Neuronal stem cell (in vitro differentiated cells): ENCODE measurements at regions not wholly inside any gene's neighbourhood (a gene's known extent, or its start where the extent isn't known, plus 50 kb on each side); places are given as distances from the start of the nearest gene placed in this dataset.

ENCODE experiments used
- DNase-seq: peaks from one replicate; pipeline ENCODE4 v3.0.0-alpha.2; 2013; ENCODE audit warnings: low spot score
- H2AFZ ChIP-seq: one replicate; pipeline ENCODE4 v1.6.1; 2013; ENCODE audit warnings: mild to moderate bottlenecking, low read length, inconsistent platforms
- H2AK5ac ChIP-seq: 2 replicates; pipeline ENCODE4 v1.6.1; 2013; ENCODE audit warnings: low read depth, mild to moderate bottlenecking, inconsistent platforms, low read length, moderate library complexity, mixed read lengths
- H2BK120ac ChIP-seq: 2 replicates; pipeline ENCODE4 v1.6.1; 2013; ENCODE audit warnings: low read depth, mild to moderate bottlenecking, inconsistent platforms, low read length, moderate library complexity, mixed read lengths
- H2BK12ac ChIP-seq: one replicate; pipeline ENCODE4 v1.6.1; 2013; ENCODE audit warnings: low read length, inconsistent platforms
- H2BK15ac ChIP-seq: 2 replicates; pipeline ENCODE4 v1.6.1; 2013; ENCODE audit warnings: mild to moderate bottlenecking, low read length, inconsistent platforms, mixed read lengths
- H2BK5ac ChIP-seq: one replicate; pipeline ENCODE4 v1.6.1; 2013; ENCODE audit warnings: inconsistent platforms, mild to moderate bottlenecking, low read length, moderate library complexity
- H3K14ac ChIP-seq: one replicate; pipeline ENCODE4 v1.6.1; 2013; ENCODE audit warnings: low read length, inconsistent platforms
- H3K18ac ChIP-seq: 2 replicates; pipeline ENCODE4 v1.6.1; 2013; ENCODE audit warnings: low read length, inconsistent platforms
- H3K23ac ChIP-seq: 2 replicates; pipeline ENCODE4 v1.6.1; 2013; ENCODE audit warnings: low read depth, mild to moderate bottlenecking, mixed read lengths, low read length, inconsistent platforms; ENCODE audit not compliant: poor library complexity
- H3K27ac ChIP-seq: replicated peaks from 3 replicates; pipeline ENCODE4 v1.5.1; 2013; ENCODE audit warnings: low read length, inconsistent platforms
- H3K27me3 ChIP-seq, 3 experiments: 2 replicates each; pipeline ENCODE4 v1.6.1; 2013; ENCODE audit warnings: low read length in 3 of 3, mild to moderate bottlenecking in 2 of 3, inconsistent platforms in 1 of 3, low read depth in 1 of 3, mixed read lengths in 1 of 3, moderate library complexity in 1 of 3; ENCODE audit not compliant: control insufficient read depth in 3 of 3, insufficient read depth in 3 of 3
- H3K36me3 ChIP-seq, 2 donors: replicated peaks in 1 of 2; 2 replicates each; pipeline ENCODE4 v1.6.1; 2013; ENCODE audit warnings: low read length in 2 of 2; ENCODE audit not compliant: control insufficient read depth in 2 of 2, insufficient read depth in 2 of 2
- H3K4ac ChIP-seq: 2 replicates; pipeline ENCODE4 v1.6.1; 2013; ENCODE audit warnings: inconsistent platforms, mild to moderate bottlenecking, low read length, moderate library complexity
- H3K4me1 ChIP-seq, 2 donors: 1 replicate in 1 of 2; 2 replicates in 1 of 2; pipeline ENCODE4 v1.6.1; 2013; ENCODE audit warnings: low read length in 2 of 2, low read depth in 1 of 2; ENCODE audit not compliant: control insufficient read depth in 2 of 2, insufficient read depth in 1 of 2
- H3K4me2 ChIP-seq: one replicate; pipeline ENCODE4 v1.6.1; 2013; ENCODE audit warnings: mild to moderate bottlenecking, low read length, inconsistent platforms; ENCODE audit not compliant: insufficient read depth, poor library complexity, severe bottlenecking
- H3K4me3 ChIP-seq, 2 donors: 2 replicates each; pipeline ENCODE4 v1.5.1; 2013; ENCODE audit warnings: low read length in 2 of 2, mild to moderate bottlenecking in 2 of 2, inconsistent platforms in 1 of 2, moderate library complexity in 1 of 2
- H3K79me1 ChIP-seq: one replicate; pipeline ENCODE4 v1.6.1; 2013; ENCODE audit warnings: low read depth, mild to moderate bottlenecking, inconsistent platforms, low read length, moderate library complexity
- H3K9ac ChIP-seq: one replicate; pipeline ENCODE4 v1.6.1; 2013; ENCODE audit warnings: mild to moderate bottlenecking, low read depth, low read length, inconsistent platforms; ENCODE audit not compliant: poor library complexity
- H3K9me3 ChIP-seq, 2 donors: replicated peaks in 1 of 2; 2 replicates each; pipeline versions ENCODE3 to v1.6.1; 2013; ENCODE audit warnings: low read length in 2 of 2, mild to moderate bottlenecking in 2 of 2, inconsistent platforms in 1 of 2, low read depth in 1 of 2, mixed read lengths in 1 of 2, moderate library complexity in 1 of 2; ENCODE audit not compliant: control insufficient read depth in 2 of 2, insufficient read depth in 1 of 2
- H4K8ac ChIP-seq: one replicate; pipeline ENCODE4 v1.6.1; 2013; ENCODE audit warnings: low read depth, mild to moderate bottlenecking, inconsistent platforms, low read length, moderate library complexity
- H4K91ac ChIP-seq: one replicate; pipeline ENCODE4 v1.6.1; 2013; ENCODE audit warnings: low read length, low read depth, mild to moderate bottlenecking, inconsistent platforms; ENCODE audit not compliant: poor library complexity
- WGBS, 2 donors: extraction: QIAGEN DNeasy Blood & Tissue Kit; methylation state at CpG; one replicate each; pipeline ENCODE4 v1.1.7; 2013; ENCODE audit warnings: missing lambda C conversion rate in 2 of 2, mixed read lengths in 1 of 2; ENCODE audit not compliant: insufficient read length in 2 of 2, insufficient replicate concordance in 1 of 2; ENCODE audit errors: extremely low coverage in 2 of 2; 5-methylcytosine and 5-hydroxymethylcytosine counted together

DNA sequence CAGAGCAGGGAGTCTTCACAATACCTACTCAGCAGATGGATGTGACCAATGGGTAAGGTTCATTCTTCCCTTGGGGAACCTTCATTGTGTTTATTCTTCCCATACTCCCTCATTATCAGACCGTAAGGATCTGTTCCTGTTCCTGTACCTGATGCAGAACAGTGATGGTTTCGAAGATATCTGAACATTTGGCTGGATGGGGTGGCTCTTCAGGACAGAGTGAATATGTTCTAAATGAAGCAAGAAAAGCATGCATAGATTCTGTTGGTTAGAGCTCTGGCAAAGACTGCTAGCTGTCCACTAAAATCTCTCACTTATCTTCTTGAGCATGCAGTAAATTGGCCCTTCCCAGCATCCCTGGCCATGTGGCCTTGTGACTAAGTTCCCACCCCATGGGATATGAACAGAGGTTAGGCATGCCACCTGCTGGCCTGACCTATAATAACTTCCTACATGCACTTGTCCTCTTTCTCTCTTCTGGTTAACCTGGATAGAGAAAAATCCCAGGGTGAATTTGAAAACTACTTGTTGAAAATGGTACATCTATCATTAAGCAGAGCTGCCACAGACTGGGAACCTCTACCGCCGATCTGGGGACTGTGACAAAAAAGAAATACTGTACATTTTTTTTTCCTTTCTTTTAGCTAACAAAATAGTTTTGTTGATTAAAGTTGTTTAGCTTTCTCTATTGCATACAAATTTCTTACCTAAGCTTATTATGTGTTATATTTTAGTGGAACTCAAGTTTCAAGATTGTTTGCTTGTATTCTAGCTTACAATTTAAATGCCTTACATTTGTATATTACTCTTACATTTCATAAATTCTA is 60.0 kb upstream of the BANK1 start:
- no peak overlapping the region for H3K27ac ChIP-seq
- no peaks in the 10 kb centered on the region for H3K36me3 ChIP-seq
- H2AK5ac ChIP-seq = no peak overlapping the region
- peak; percentile 24 for DNase-seq
- H3K18ac ChIP-seq = no peak overlapping the region
- no peak overlapping the region for H3K4ac ChIP-seq
- no peak overlapping the region for H2AFZ ChIP-seq
- no peak overlapping the region for H4K91ac ChIP-seq
- H2BK120ac ChIP-seq = no peak overlapping the region
- no peaks in the 10 kb centered on the region for H3K79me1 ChIP-seq
- H3K9me3 ChIP-seq = no peaks in the 10 kb centered on the region
- no peaks in the 10 kb centered on the region for H3K27me3 ChIP-seq
- no peak overlapping the region for H3K4me3 ChIP-seq
- no peak overlapping the region for H4K8ac ChIP-seq
- H2BK15ac ChIP-seq = no peak overlapping the region
- H3K4me2 ChIP-seq = no peak overlapping the region
- no peak overlapping the region for H2BK5ac ChIP-seq
- H2BK12ac ChIP-seq = no peak overlapping the region
- H3K9ac ChIP-seq = no peak overlapping the region
- no peak overlapping the region for H3K14ac ChIP-seq
- WGBS, 2 donors = no CpG with 5 or more reads among the region's 4 CpGs
- H3K4me1 ChIP-seq = no peaks in the 10 kb centered on the region
- no peak overlapping the region for H3K23ac ChIP-seq

GRCh38 chr4:101727238-101727637 is 63.3 kb upstream of the BANK1 start:
- Histone ChIP-seq H4K8ac (no peak overlapping the region), H3K27me3 (no peaks in the 10 kb centered on the region), H2AFZ (no peak overlapping the region), H3K4ac (no peak overlapping the region), H3K9me3 (no peaks in the 10 kb centered on the region), H3K4me2 (no peak overlapping the region), H3K36me3 (no peaks in the 10 kb centered on the region), H4K91ac (no peak overlapping the region), H3K9ac (no peak overlapping the region), H3K27ac (no peak overlapping the region), H3K14ac (no peak overlapping the region), H3K79me1 (no peaks in the 10 kb centered on the region), H3K23ac (no peak overlapping the region), H2AK5ac (no peak overlapping the region), H3K4me1 (no peaks in the 10 kb centered on the region), H3K4me3 (no peak overlapping the region), H2BK120ac (no peak overlapping the region), H2BK12ac (no peak overlapping the region), H3K18ac (no peak overlapping the region), H2BK5ac (no peak overlapping the region), H2BK15ac (no peak overlapping the region)
- DNase-seq = no peak

DNA sequence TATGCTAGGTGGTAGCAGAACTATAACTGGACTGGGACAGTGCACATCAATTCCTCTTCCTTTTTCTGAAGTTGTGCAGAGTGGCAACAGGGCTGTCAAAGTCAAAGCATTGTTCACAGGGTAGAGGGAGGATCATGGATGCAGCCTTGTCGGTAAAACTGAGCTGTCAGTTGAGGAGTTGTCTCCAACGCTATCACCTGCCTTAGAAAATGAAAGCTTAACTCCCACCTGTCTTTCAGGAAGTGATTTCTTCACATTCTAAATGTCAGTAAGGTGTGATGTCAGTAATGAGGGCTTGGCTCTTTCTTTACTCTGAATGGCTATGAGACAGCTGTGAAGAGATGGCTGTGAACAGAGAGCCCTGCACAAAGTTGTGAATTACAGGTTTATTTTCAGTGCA is 66.4 kb upstream of the BANK1 start:
- no peaks in the 10 kb centered on the region for H3K36me3 ChIP-seq

DNA sequence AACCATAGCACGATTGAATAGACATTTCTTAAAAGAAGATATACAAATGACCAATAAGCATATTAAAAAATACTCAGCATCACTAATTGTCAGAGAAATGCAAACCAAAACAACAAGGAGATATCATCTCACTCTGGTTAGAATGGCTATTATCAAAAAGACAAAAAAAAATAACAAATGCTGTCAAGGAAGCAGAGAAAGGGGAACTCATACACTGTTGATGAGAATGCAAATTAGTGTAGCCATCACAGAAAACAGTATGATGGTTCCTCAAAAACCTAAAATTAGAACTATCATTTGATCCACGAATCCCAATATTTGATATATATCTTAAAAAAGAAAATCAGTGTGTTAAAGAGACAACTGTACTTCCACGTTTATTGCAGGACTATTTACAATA is 71.7 kb upstream of the BANK1 start:
- Histone ChIP-seq H3K79me1 (no peaks in the 10 kb centered on the region), H3K4ac (no peak overlapping the region), H3K36me3 (peaks cover 0 to 3% of the 10 kb centered on the region in 2 donors), H2BK5ac (no peak overlapping the region), H2BK15ac (no peak overlapping the region), H2BK120ac (no peak overlapping the region), H3K4me1 (no peaks in the 10 kb centered on the region), H3K4me3 (no peak overlapping the region), H3K27me3 (no peaks in the 10 kb centered on the region), H3K4me2 (no peak overlapping the region), H3K9me3 (peaks cover 0 to 5% of the 10 kb centered on the region in 2 donors), H3K9ac (no peak overlapping the region), H3K27ac (no peak overlapping the region), H2AFZ (no peak overlapping the region), H4K8ac (no peak overlapping the region), H2AK5ac (no peak overlapping the region), H2BK12ac (no peak overlapping the region), H3K23ac (no peak overlapping the region), H4K91ac (no peak overlapping the region), H3K18ac (no peak overlapping the region), H3K14ac (no peak overlapping the region)
- no CpG with 5 or more reads among the region's 3 CpGs for WGBS, 2 donors
- DNase-seq = no peak

More for the DNA sequence above, 66.4 kb upstream of the BANK1 start:
- H3K4me2 ChIP-seq = no peak overlapping the region
- H3K9me3 ChIP-seq = no peaks in the 10 kb centered on the region
- H2BK5ac ChIP-seq = no peak overlapping the region
- no peak overlapping the region for H3K27ac ChIP-seq
- H3K4me1 ChIP-seq = no peaks in the 10 kb centered on the region
- no peak overlapping the region for H2BK120ac ChIP-seq
- no peak overlapping the region for H4K8ac ChIP-seq
- H4K91ac ChIP-seq = no peak overlapping the region
- H3K4ac ChIP-seq = no peak overlapping the region
- no peak overlapping the region for H3K4me3 ChIP-seq
- H3K9ac ChIP-seq = no peak overlapping the region
- H3K79me1 ChIP-seq = no peaks in the 10 kb centered on the region
- H3K23ac ChIP-seq = no peak overlapping the region
- H2BK12ac ChIP-seq = no peak overlapping the region
- no peak overlapping the region for H3K18ac ChIP-seq
- no peak overlapping the region for H2AK5ac ChIP-seq
- H2BK15ac ChIP-seq = no peak overlapping the region
- H3K14ac ChIP-seq = no peak overlapping the region
- DNase-seq = no peak
- WGBS, 2 donors = no CpG with 5 or more reads among the region's 2 CpGs
- H3K27me3 ChIP-seq = no peaks in the 10 kb centered on the region
- H2AFZ ChIP-seq = no peak overlapping the region
